ENCODE measurements at regions not wholly inside any gene's neighbourhood (a gene's known extent, or its start where the extent isn't known, plus 50 kb on each side); places are given as distances from the start of the nearest gene placed in this dataset.

DNA sequence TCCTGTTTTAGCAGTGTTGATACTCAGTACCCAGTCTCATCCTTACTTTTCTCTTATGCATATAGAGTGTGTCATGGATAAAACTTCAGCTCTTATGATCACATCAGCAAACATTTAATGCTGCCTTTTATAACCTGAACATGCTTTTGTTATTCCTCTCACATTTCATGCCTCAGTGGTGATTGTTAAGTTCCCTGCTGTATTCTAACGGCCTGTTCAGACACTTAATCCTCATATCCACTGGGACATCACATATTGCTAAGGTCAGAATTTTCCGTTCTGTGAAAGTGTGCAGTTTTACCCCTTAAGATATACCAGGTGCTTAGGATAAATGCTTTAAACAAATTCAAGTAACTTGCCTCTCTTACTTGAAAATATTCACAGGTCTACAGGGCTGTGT lies 268.7 kb upstream of the SEL1L start:
- TF ChIP-seq FOXP2 (optimal IDR thresholded peaks at IDR 0.05; ENCODE audit: borderline replicate concordance, extremely low read depth, extremely low read length, insufficient read depth) = no peak
- TF ChIP-seq SIN3A (IDR thresholded peaks at IDR 0.05; ENCODE audit: borderline replicate concordance, insufficient read depth, low read length) = no peak
- TF ChIP-seq POLR2AphosphoS5 (IDR thresholded peaks at IDR 0.05; ENCODE audit: low read depth, low read length) = no peak
- no peak for TF ChIP-seq TAF1 (IDR thresholded peaks at IDR 0.05; ENCODE audit: borderline replicate concordance, insufficient read depth, low read length)
- TF ChIP-seq, protein P1, sequence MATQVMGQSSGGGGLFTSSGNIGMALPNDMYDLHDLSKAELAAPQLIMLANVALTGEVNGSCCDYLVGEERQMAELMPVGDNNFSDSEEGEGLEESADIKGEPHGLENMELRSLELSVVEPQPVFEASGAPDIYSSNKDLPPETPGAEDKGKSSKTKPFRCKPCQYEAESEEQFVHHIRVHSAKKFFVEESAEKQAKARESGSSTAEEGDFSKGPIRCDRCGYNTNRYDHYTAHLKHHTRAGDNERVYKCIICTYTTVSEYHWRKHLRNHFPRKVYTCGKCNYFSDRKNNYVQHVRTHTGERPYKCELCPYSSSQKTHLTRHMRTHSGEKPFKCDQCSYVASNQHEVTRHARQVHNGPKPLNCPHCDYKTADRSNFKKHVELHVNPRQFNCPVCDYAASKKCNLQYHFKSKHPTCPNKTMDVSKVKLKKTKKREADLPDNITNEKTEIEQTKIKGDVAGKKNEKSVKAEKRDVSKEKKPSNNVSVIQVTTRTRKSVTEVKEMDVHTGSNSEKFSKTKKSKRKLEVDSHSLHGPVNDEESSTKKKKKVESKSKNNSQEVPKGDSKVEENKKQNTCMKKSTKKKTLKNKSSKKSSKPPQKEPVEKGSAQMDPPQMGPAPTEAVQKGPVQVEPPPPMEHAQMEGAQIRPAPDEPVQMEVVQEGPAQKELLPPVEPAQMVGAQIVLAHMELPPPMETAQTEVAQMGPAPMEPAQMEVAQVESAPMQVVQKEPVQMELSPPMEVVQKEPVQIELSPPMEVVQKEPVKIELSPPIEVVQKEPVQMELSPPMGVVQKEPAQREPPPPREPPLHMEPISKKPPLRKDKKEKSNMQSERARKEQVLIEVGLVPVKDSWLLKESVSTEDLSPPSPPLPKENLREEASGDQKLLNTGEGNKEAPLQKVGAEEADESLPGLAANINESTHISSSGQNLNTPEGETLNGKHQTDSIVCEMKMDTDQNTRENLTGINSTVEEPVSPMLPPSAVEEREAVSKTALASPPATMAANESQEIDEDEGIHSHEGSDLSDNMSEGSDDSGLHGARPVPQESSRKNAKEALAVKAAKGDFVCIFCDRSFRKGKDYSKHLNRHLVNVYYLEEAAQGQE (IDR thresholded peaks at IDR 0.05; ENCODE audit: insufficient read depth in 1 of 2, low read depth in 2 of 2, low read length in 2 of 2) = no peak

DNA sequence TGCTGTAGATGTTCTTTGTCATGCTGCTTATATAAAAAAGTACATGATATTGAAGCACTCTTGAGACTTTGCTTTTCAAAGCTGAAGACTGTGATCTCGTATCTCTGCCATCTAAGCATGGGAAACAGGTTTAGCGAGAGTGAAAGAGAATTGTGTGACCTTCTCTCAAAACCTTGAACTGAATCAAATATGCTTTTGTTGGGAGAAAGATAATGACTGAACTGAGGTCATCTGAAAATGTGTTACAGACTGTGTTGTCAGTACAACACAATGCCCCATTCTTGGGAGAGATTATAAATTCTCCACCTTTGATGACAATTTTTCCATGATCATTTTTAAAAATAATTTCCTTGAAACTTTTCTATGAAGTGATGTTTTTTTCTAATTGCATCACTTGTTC lies 272.1 kb upstream of the SEL1L start:
- TF ChIP-seq FOXP2 (optimal IDR thresholded peaks at IDR 0.05; ENCODE audit: borderline replicate concordance, extremely low read depth, extremely low read length, insufficient read depth) = no peak
- no peak for TF ChIP-seq SIN3A (IDR thresholded peaks at IDR 0.05; ENCODE audit: borderline replicate concordance, insufficient read depth, low read length)
- no peak for TF ChIP-seq POLR2AphosphoS5 (IDR thresholded peaks at IDR 0.05; ENCODE audit: low read depth, low read length)
- TF ChIP-seq, protein P1 (IDR thresholded peaks at IDR 0.05; ENCODE audit: insufficient read depth in 1 of 2, low read depth in 2 of 2, low read length in 2 of 2) = no peak
- no peak for TF ChIP-seq TAF1 (IDR thresholded peaks at IDR 0.05; ENCODE audit: borderline replicate concordance, insufficient read depth, low read length)

DNA sequence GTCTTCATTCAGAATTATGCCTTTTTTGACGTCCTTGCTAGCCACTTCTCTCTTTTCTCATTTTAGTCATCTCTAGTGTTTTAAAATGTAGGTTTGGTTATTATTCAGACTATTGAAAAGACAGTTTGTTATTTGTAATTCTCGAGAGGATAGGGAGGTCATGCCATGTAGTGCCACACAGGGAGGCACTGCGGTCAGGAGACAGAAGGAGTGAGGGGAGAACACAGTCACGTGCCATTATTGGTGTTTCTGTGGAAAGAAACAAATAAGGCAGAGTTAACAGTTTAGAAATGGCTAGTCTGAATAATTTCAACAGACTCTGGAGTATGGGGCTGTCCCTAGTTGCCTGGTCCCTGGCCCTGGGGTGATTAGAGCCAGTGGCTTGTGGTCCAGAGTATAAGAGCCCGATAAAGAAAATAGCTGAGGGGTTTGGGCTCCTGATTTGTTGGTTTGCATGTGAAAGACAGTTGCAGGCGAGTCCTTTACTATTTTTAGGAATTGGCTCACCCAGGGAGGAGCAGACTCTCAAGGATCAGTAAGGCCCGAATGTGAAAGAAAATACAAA lies 278.1 kb upstream of the SEL1L start:
- TF ChIP-seq POLR2AphosphoS5 (IDR thresholded peaks at IDR 0.05; ENCODE audit: low read depth, low read length) (no peak), FOXP2 (optimal IDR thresholded peaks at IDR 0.05; ENCODE audit: borderline replicate concordance, extremely low read depth, extremely low read length, insufficient read depth) (no peak), TAF1 (IDR thresholded peaks at IDR 0.05; ENCODE audit: borderline replicate concordance, insufficient read depth, low read length) (no peak), SIN3A (IDR thresholded peaks at IDR 0.05; ENCODE audit: borderline replicate concordance, insufficient read depth, low read length) (no peak)
- TF ChIP-seq, protein P1 (IDR thresholded peaks at IDR 0.05; ENCODE audit: insufficient read depth in 1 of 2, low read depth in 2 of 2, low read length in 2 of 2) = no peak

DNA sequence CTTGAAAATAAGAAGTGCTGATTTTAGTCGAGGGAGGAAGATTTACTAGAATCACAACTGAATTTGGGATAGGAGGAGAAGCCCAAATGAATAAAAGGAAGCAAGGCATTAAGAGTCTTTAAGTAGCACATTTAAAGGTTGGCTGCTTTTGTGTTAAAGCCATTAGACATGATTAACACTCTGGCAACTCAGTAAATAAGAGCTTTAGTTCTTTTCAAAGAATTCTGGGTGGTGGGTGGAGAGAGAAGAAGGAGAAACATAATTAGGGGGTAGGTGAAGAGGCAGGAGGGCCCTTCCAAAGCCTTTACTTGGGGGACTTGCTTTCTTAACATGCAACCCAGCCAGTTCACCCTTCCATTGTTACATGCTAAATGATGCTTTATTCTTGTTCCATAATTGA lies 284.6 kb upstream of the SEL1L start:
- TF ChIP-seq POLR2AphosphoS5 (IDR thresholded peaks at IDR 0.05; ENCODE audit: low read depth, low read length) (no peak), TAF1 (IDR thresholded peaks at IDR 0.05; ENCODE audit: borderline replicate concordance, insufficient read depth, low read length) (no peak), SIN3A (IDR thresholded peaks at IDR 0.05; ENCODE audit: borderline replicate concordance, insufficient read depth, low read length) (no peak), FOXP2 (optimal IDR thresholded peaks at IDR 0.05; ENCODE audit: borderline replicate concordance, extremely low read depth, extremely low read length, insufficient read depth) (no peak)
- TF ChIP-seq, protein P1 (IDR thresholded peaks at IDR 0.05; ENCODE audit: insufficient read depth in 1 of 2, low read depth in 2 of 2, low read length in 2 of 2) = no peak
